ENCODE measurements at regions not wholly inside any gene's neighbourhood (a gene's known extent, or its start where the extent isn't known, plus 50 kb on each side); places are given as distances from the start of the nearest gene placed in this dataset.
"Not testable (repeated sequence)": the region's sequence is repeated elsewhere in the genome, so short reads cannot be mapped to it uniquely, and the experiment has no call there.

GRCh38 chr14:59018978-59019377 is 169.5 kb upstream of the DAAM1 start:
- peak; percentile 7 for DNase-seq

GRCh38 chr14:59020382-59020781 is 168.1 kb upstream of the DAAM1 start:
- peak; percentile 34 for DNase-seq

GRCh38 chr14:59022144-59022543 is 166.3 kb upstream of the DAAM1 start:
- DNase-seq, result peak; percentile 32

GRCh38 chr14:59026081-59026480 is 162.4 kb upstream of the DAAM1 start:
- no peak for DNase-seq

- DNase-seq, result not testable (repeated sequence)
Measured at GRCh38 chr14:59026640-59027039, 161.8 kb upstream of the DAAM1 start.

GRCh38 chr14:59028476-59029202 is 159.8 kb upstream of the DAAM1 start:
- peak; percentile 81 for DNase-seq

- DNase-seq, result no peak
Measured at GRCh38 chr14:59032826-59033225, 155.6 kb upstream of the DAAM1 start.

- DNase-seq, result no peak
Measured at GRCh38 chr14:59036134-59036533, 152.3 kb upstream of the DAAM1 start.

GRCh38 chr14:59037086-59037485 is 151.4 kb upstream of the DAAM1 start:
- no peak for DNase-seq

- no peak for DNase-seq
Measured at GRCh38 chr14:59037620-59038019, 150.8 kb upstream of the DAAM1 start.

GRCh38 chr14:59038746-59039145 is 149.7 kb upstream of the DAAM1 start:
- DNase-seq, result no peak

GRCh38 chr14:59041308-59041707 is 147.2 kb upstream of the DAAM1 start:
- no peak for DNase-seq

- no peak for DNase-seq
Measured at GRCh38 chr14:59044707-59045106, 143.8 kb upstream of the DAAM1 start.

- no peak for DNase-seq
Measured at GRCh38 chr14:59046746-59047145, 141.7 kb upstream of the DAAM1 start.

- DNase-seq, result no peak
Measured at GRCh38 chr14:59055006-59055405, 133.5 kb upstream of the DAAM1 start.

- peak; percentile 74 for DNase-seq
Measured at GRCh38 chr14:59055439-59056045, 132.9 kb upstream of the DAAM1 start.

- no peak for DNase-seq
Measured at GRCh38 chr14:59057551-59057950, 130.9 kb upstream of the DAAM1 start.

- not testable (repeated sequence) for DNase-seq
Measured at GRCh38 chr14:59058776-59059175, 129.7 kb upstream of the DAAM1 start.

GRCh38 chr14:59060841-59061240 is 127.6 kb upstream of the DAAM1 start:
- DNase-seq, result no peak

GRCh38 chr14:59061292-59061691 is 127.2 kb upstream of the DAAM1 start:
- DNase-seq, result no peak

- no peak for DNase-seq
Measured at GRCh38 chr14:59063259-59063658, 125.2 kb upstream of the DAAM1 start.

- DNase-seq, result no peak
Measured at GRCh38 chr14:59067127-59067894, 121.2 kb upstream of the DAAM1 start.

GRCh38 chr14:59069163-59069854 is 119.2 kb upstream of the DAAM1 start:
- DNase-seq, result no peak

Measured in NCI-H2171 treated with DMSO at 0.1 percent for 48 hours (cell line).